Ammon's horn (tissue), 1 donor: ENCODE measurements at regions not wholly inside any gene's neighbourhood (a gene's known extent, or its start where the extent isn't known, plus 50 kb on each side); places are given as distances from the start of the nearest gene placed in this dataset.

Experiments
- DNase-seq: peaks from one replicate; pipeline ENCODE4 v3.0.0-alpha.2; 2016; ENCODE audit warnings: low spot score

- no peak for DNase-seq
These were observed 174.4 kb upstream of the SMC2 start for GRCh38 chr9:103919605-103920209.

GRCh38 chr9:103928442-103928841 lies 165.7 kb upstream of the SMC2 start:
- no peak for DNase-seq

GRCh38 chr9:103941104-103941503 lies 153.0 kb upstream of the SMC2 start:
- DNase-seq: no peak

- DNase-seq: no peak
These were observed 151.9 kb upstream of the SMC2 start for GRCh38 chr9:103942200-103942599.

- no peak for DNase-seq
These were observed 151.5 kb upstream of the SMC2 start for GRCh38 chr9:103942651-103943050.

GRCh38 chr9:103949096-103949495 lies 145.0 kb upstream of the SMC2 start:
- DNase-seq: no peak

GRCh38 chr9:103977163-103977562 lies 116.9 kb upstream of the SMC2 start:
- no peak for DNase-seq

- no peak for DNase-seq
These were observed 115.7 kb upstream of the SMC2 start for GRCh38 chr9:103978396-103978795.

GRCh38 chr9:103981912-103982311 lies 112.2 kb upstream of the SMC2 start:
- DNase-seq: no peak

- no peak for DNase-seq
These were observed 109.0 kb upstream of the SMC2 start for GRCh38 chr9:103985077-103985476.

- DNase-seq: no peak
These were observed 105.3 kb upstream of the SMC2 start for GRCh38 chr9:103988821-103989220.

GRCh38 chr9:103990311-103990710 lies 103.8 kb upstream of the SMC2 start:
- no peak for DNase-seq

GRCh38 chr9:103991001-103991400 lies 103.1 kb upstream of the SMC2 start:
- no peak for DNase-seq

GRCh38 chr9:103991698-103992097 lies 102.4 kb upstream of the SMC2 start:
- no peak for DNase-seq

- no peak for DNase-seq
These were observed 101.0 kb upstream of the SMC2 start for GRCh38 chr9:103992938-103993579.

- DNase-seq: peak; percentile 25
These were observed 96.2 kb upstream of the SMC2 start for GRCh38 chr9:103997856-103998370.

GRCh38 chr9:103999375-104000062 lies 94.6 kb upstream of the SMC2 start:
- no peak for DNase-seq

GRCh38 chr9:104009826-104010225 lies 84.3 kb upstream of the SMC2 start:
- no peak for DNase-seq

- DNase-seq: no peak
These were observed 72.0 kb upstream of the SMC2 start for GRCh38 chr9:104022083-104022482.

- DNase-seq: no peak
These were observed 69.0 kb upstream of the SMC2 start for GRCh38 chr9:104025104-104025503.

- no peak for DNase-seq
These were observed 68.2 kb upstream of the SMC2 start for GRCh38 chr9:104025945-104026344.

- DNase-seq: no peak
These were observed 66.8 kb upstream of the SMC2 start for GRCh38 chr9:104027295-104027694.

GRCh38 chr9:104028827-104029226 lies 65.3 kb upstream of the SMC2 start:
- DNase-seq: no peak
